ENCODE measurements at regions not wholly inside any gene's neighbourhood (a gene's known extent, or its start where the extent isn't known, plus 50 kb on each side); places are given as distances from the start of the nearest gene placed in this dataset.

- Histone ChIP-seq H2AFZ (ENCODE audit: low read length) (no peak overlapping the region), H4K8ac (replicated peaks; ENCODE audit: insufficient read length, low read depth, low read length) (no peak overlapping the region), H2AK5ac (ENCODE audit: insufficient read length, low read length) (no peak overlapping the region), H4K20me1 (ENCODE audit: control insufficient read depth, insufficient read depth, insufficient read length) (no peaks in the 10 kb centered on the region), H2BK5ac (ENCODE audit: insufficient read length, low read length) (no peak overlapping the region), H3K9ac (ENCODE audit: extremely low read depth, insufficient read length, low read length) (no peak overlapping the region), H3K4me1 (ENCODE audit: insufficient read depth, low read length) (no peaks in the 10 kb centered on the region), H3K56ac (ENCODE audit: insufficient read length, low read depth, low read length) (no peak overlapping the region), H3K79me2 (ENCODE audit: insufficient read depth, low read length) (no peaks in the 10 kb centered on the region), H2BK120ac (ENCODE audit: low read depth, low read length, poor library complexity, severe bottlenecking) (no peak overlapping the region), H3K14ac (ENCODE audit: insufficient read depth, low read length) (no peak overlapping the region), H3K4me2 (ENCODE audit: insufficient read depth, insufficient read length, low read length) (no peak overlapping the region), H4K91ac (ENCODE audit: insufficient read length, low read depth, low read length) (no peak overlapping the region), H3K23me2 (ENCODE audit: insufficient read length, low read depth, low read length, poor library complexity, severe bottlenecking) (no peaks in the 10 kb centered on the region), H4K5ac (ENCODE audit: insufficient read length, low read depth, low read length) (no peak overlapping the region), H3K18ac (ENCODE audit: insufficient read length, low read depth, low read length) (no peak overlapping the region), H3T11ph (ENCODE audit: low read length) (no peak overlapping the region), H3K27me3 (ENCODE audit: insufficient read depth, low read length) (no peaks in the 10 kb centered on the region), H3K9me3 (ENCODE audit: control insufficient read depth, low read depth, low read length) (no peaks in the 10 kb centered on the region), H3K23ac (ENCODE audit: insufficient read length, low read depth, low read length) (no peak overlapping the region), H2BK20ac (ENCODE audit: low read depth, low read length, poor library complexity, severe bottlenecking) (no peak overlapping the region), H3K27ac (ENCODE audit: insufficient read length, low read depth, low read length) (no peak overlapping the region), H3K4ac (ENCODE audit: low read depth, low read length) (no peak overlapping the region), H3K79me1 (ENCODE audit: insufficient read depth, low read depth, low read length, poor library complexity, severe bottlenecking) (no peaks in the 10 kb centered on the region), H2BK15ac (ENCODE audit: low read depth, low read length) (no peak overlapping the region), H2BK12ac (ENCODE audit: insufficient read length, low read depth, low read length) (no peak overlapping the region)
- no peak overlapping the region for H3K4me3 Mint-ChIP-seq
- no peaks in the 10 kb centered on the region for H3K9me3 Mint-ChIP-seq
- no peaks in the 10 kb centered on the region for H3K36me3 Mint-ChIP-seq (ENCODE audit: insufficient read depth in 1 of 3, low read depth in 3 of 3)
- no peak for DNase-seq
- no CpG with 5 or more reads among the region's 3 CpGs for WGBS (ENCODE audit: extremely low coverage, insufficient read length, low lambda C conversion rate)
- no peak for TF ChIP-seq CTCF (conservative IDR thresholded peaks at IDR 0.05)
- H3K27me3 Mint-ChIP-seq (ENCODE audit: low read depth), result no peaks in the 10 kb centered on the region
- H3K27ac Mint-ChIP-seq, result no peak overlapping the region
- no peaks in the 10 kb centered on the region for H3K4me1 Mint-ChIP-seq
Measured at GRCh38 chr4:58138786-58139668, 1028.8 kb upstream of the IGFBP7 start.
